CD4-positive, alpha-beta T cell treated with Interleukin-4 for 1 hour (primary cell): ENCODE measurements at regions not wholly inside any gene's neighbourhood (a gene's known extent, or its start where the extent isn't known, plus 50 kb on each side); places are given as distances from the start of the nearest gene placed in this dataset.

Experiments used
- DNase-seq, 2 donors: peaks; one replicate each; pipeline ENCODE4 v3.0.0-alpha.2; 2020 to 2022

GRCh38 chr2:105617631-105618350 is 126.9 kb upstream of the NCK2 start:
- DNase-seq: no peak

DNA sequence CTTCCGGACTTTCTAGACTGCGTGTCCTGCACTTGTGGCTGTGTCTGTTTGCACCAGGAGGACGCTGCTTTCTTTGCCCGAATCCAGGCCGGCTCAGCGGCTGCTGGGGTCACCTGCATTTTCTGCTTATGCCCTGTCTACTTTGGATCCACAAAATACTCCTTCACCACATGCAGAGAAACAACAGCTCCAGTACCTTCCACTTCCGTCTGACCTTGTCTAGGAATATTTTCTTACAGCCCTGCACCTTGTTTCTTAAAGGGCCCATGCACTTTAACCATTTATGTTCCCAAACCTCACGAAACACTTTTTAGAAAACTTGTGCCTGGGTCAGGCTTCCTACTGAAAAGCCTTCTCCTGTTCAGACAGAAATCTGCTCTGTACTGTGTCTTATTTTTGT is 129.4 kb upstream of the NCK2 start:
- no peak for DNase-seq

GRCh38 chr2:105611811-105612424 is 132.8 kb upstream of the NCK2 start:
- no peak for DNase-seq

DNA sequence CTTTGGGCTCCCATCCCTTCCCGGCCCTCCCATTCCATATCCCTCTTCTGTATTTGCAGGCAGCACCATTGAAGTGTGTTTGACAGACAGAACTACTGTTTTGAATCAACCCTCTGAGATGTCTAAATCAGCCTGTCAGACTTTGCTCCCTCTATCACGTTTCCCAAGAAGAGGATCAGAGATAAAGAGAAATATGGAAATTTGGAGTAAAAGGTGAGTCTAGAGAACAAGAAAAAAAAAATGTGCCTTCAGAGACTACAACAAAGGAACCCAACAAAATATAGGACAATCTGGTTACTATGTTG is 133.4 kb upstream of the NCK2 start:
- no peak for DNase-seq

DNA sequence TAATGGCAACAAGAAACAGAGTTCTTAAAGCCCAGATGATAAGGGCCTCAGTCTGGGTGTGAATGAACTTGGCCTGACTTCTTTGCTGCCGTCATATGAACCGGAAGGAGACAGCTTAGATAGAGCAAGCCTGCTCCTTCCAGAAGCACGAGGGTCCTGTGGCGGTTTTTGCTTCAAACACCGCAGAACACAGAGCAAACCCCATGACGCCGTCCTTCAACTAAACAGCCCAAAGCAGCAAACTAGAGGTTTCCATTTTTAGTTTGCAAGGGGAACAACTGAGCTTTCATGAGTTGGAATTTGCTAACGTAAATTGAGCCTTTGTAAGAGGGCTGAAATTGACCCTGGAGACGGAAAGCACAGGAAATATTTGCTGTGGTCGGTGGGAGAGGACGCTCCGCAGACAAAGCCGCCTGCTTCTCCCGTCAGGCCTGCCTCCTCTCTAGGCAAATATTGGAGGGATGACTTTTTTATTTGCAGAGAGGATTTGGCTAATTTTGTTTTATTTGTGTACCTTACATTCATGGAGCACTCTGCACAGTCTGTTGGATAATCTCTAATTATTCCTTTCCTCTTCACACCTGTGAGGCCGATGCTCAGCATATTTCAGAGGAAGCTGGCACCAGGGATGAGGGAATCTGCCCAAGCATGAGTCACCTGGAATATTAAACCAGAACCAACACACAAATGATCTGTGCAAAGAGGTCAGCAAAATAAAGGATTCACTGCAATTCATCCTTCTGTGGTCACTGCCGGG is 134.0 kb upstream of the NCK2 start:
- DNase-seq: no peak

DNA sequence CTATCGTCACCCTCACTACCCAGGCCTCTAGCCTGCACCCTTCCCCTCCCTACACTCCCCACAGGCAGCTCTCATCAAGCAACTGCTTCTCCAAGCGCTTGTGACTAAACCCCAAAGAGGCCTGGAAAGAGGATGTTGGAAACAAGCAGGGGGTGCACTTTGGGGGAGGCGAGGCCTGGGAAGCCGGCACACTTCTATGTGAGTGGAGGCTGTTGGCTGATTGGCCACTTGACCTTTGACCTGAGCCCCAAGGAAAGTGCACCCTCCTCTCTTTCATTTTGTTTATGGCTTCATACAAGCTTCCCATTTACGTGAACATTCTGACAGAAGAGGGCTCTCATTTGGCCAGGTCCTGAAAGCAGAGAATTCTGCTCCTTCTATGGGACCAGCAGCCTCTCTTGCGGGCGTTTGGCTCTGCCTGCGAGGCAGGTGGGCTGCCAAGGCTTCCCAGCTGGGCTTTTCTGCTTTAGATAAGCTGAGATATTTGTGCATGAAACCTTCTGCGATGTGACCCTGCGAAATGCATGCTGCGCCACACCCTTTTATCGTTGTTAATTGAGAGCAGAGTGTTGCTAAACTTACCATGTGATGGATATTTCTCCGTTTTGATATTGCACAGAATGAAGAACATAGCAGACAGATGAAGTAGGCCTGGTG is 134.8 kb upstream of the NCK2 start:
- no peak for DNase-seq

DNA sequence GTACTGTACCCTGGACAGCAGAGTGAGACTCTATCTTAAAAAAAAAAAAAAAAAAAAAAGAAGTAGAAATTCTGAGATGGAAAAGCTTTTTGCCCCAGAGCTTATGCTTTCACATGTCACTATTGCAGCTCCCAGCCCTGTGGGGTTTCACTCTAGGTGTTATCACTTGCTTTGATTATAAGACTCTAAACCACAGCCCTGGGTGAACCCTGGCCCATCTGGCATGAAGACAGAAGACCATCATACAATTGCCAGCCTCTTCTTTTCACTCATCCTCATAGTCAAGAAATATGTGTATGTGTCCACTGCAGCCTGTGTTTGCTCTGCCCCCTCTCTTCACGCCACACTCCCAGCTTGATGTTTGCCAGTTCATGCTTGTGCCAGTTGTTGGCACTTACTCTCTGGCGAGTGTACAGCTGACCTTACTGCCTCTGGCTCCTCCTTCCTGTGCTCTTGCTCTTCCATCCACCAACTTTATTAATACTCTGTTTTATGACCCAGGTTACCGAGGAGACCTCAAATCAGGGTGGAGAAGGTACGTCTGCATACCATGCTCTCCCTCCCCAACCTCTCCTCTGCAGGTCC is 136.7 kb upstream of the NCK2 start:
- no peak for DNase-seq

GRCh38 chr2:105606081-105606480 is 138.6 kb upstream of the NCK2 start:
- DNase-seq: no peak

- no peak for DNase-seq
Observed at GRCh38 chr2:105604938-105605337, 139.8 kb upstream of the NCK2 start.

- DNase-seq: no peak
Observed at GRCh38 chr2:105600949-105601794, 143.5 kb upstream of the NCK2 start.

GRCh38 chr2:105600602-105600948 is 144.1 kb upstream of the NCK2 start:
- DNase-seq: no peak

DNA sequence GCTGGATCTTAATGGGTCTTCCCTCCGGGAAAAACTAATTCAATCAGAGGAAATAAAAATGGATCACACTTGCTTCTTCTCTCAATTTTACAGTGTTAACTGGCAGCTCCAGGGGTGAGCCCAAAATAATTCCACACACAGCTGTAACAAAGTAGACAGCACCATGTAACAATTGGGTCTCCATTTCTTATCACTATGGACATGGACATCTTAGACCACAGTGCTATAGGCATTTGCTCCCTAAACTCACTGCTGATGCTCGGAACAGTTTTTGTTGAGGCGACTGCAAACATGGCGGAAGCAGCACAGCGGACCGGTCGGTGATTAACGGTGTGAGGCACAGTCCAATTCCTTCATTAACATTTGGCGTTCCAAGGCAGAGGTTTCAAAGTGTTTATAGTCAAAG is 144.7 kb upstream of the NCK2 start:
- DNase-seq: no peak

- no peak for DNase-seq
Observed at GRCh38 chr2:105598829-105599698, 145.6 kb upstream of the NCK2 start.

DNA sequence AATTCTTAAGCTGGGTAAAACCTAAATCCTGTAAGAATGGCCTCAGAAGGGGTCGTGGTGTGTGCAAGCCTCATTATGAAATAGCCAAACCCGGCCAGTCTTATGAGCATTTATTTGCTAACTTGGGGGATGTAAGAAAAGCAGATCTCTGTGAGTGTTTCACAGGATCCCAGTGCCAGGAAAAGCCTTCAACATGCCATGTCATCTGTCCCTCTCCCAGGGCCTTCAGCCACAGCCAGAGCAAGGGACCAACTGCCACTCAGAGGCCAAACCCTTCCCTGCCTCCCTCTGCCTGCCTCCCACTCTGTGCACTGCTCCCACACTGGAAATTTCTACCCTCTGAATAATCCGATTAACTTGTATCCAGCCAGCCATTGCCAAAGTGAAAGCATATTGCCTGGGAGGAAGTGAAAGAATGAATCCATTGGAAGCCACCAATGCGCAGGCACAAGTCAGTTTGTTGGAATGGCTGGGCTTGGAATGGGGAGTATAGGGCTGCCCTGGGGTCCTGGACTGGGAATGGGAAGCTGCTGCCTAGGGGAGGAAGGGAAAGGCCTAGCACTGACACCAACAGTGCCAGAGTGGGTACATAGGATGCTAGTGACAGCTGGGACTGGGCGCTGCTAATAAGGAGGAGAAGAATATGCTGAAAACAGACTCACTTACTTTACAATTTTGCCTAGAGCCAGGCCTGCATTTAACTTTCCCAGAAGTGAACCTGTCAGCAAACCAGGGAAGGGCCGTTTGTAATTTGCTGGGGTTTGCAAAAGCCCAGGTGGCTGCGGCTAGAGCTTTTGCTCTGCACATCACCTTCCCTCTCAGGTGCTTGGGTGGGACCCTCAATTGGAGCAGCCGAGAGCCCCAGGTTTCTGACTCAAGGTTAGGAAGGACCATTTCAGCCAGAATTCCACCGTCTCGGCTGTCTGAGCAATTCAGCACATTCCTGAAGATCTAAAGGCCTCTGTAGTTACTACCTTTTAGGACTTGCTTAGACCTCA is 146.6 kb upstream of the NCK2 start:
- DNase-seq: no peak

DNA sequence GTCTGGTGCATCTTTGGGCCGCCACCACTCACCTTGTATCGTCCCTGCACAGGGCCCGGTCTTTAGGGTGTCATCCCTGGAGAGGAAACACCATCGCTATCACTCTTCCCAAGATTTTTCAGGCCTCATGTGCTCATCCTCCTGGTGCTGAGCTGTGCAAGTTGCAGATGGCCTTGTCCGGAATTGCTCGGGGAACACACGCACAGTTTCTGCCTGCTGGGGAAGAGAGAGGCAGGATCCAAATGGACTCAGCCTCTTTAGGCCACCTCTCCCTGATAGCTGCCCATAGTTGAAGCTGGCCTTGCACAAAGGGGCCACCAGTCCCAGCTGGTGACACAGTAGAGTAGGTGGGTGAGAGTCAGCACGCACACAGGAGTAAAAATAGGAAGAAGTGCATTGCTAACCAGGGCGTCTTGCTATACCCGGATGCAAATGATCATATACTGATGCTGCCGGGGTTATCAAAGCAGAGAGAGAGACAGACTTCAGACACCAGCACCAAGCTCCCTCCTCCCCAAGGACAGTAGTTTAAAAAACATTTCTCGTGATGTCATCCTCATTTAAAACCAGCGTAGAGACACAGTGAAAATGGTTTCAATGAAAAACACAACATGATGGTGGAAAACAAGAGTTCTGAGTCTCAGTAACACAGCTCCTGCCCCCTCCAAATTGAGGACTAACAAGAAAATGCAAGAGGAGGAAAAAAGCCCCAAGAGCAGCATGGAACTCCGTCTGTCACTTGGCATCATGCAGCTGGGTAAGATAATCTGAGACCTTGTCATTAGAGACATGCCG is 147.5 kb upstream of the NCK2 start:
- no peak for DNase-seq

GRCh38 chr2:105596411-105596921 is 148.2 kb upstream of the NCK2 start:
- DNase-seq: no peak

- DNase-seq: no peak
Observed at GRCh38 chr2:105595536-105595935, 149.2 kb upstream of the NCK2 start.

DNA sequence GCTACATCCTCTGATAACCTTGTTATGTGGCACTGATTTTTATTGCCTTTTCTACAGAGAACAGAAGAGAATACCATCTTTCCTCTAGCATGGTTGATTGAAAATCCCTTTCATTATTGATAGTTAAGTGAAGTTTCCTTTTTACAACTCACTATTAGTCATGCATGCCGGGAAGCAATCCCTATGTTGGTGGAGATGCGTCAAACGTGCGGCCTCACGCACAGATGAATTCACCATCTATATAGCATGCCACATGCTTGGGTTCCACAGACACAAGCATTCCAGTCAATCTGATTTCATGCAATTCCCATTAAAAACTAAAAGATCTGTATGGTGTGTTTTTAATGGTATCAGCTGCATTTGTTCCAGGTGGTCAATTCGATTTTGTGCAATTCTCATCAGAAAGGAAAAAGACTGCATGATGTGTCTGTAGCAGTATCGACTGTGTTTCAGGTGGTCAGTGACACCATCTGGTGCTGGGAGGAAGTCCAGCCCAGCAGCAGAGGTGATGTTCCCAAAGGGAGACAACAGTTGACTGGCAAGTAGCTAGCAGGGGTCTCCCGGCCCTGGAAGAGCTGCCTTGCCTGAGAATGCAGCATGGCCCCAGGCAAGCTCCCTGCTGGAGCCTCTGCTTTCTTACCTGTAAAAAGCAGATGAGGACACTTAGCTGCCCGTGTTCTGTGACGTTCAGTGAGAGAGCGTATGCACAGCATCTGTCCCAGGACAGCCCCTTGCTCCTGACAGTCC is 151.3 kb upstream of the NCK2 start:
- DNase-seq: no peak
